Neural progenitor cell (in vitro differentiated cells): ENCODE measurements at regions not wholly inside any gene's neighbourhood (a gene's known extent, or its start where the extent isn't known, plus 50 kb on each side); places are given as distances from the start of the nearest gene placed in this dataset.
"Not testable (repeated sequence)": the region's sequence is repeated elsewhere in the genome, so short reads cannot be mapped to it uniquely, and the experiment has no call there.

Experiments used
- CTCF ChIP-seq: fragments of 200-600 bp; sonication (generic); IDR thresholded peaks from 2 replicates; pipeline ENCODE4 v1.5.1; 2017; ENCODE audit warnings: antibody characterized with exemption, mild to moderate bottlenecking
- EZH2 ChIP-seq: fragments of 200-600 bp; sonication (generic); IDR thresholded peaks from 2 replicates; pipeline ENCODE4 v1.6.1; 2017; ENCODE audit warnings: antibody characterized with exemption, mild to moderate bottlenecking, moderate library complexity
- EZH2phosphoT487 ChIP-seq: fragments of 200-600 bp; sonication (generic); IDR thresholded peaks from 2 replicates; pipeline ENCODE4 v1.6.1; 2017; ENCODE audit warnings: antibody characterized with exemption

GRCh38 chr5:78709729-78710430 is 61.3 kb upstream of the LHFPL2 start:
- TF ChIP-seq CTCF, EZH2, EZH2phosphoT487: not testable (repeated sequence)
